Fibroblast of villous mesenchyme (primary cell): ENCODE measurements at regions not wholly inside any gene's neighbourhood (a gene's known extent, or its start where the extent isn't known, plus 50 kb on each side); places are given as distances from the start of the nearest gene placed in this dataset.

Source experiments
- DNase-seq: peaks from one replicate; pipeline ENCODE4 v3.0.0-alpha.2; 2010; ENCODE audit warnings: low read depth
- H3K4me3 ChIP-seq: 2 replicates; pipeline ENCODE4 v1.5.1; 2011; ENCODE audit warnings: low read depth, mild to moderate bottlenecking, low read length
- TF ChIP-seq, protein P1 (sequence below): IDR thresholded peaks from 2 replicates; pipeline ENCODE4 v1.5.1; 2012; ENCODE audit warnings: low read depth, mild to moderate bottlenecking, low read length; ENCODE audit not compliant: insufficient read depth

- TF ChIP-seq, protein P1, sequence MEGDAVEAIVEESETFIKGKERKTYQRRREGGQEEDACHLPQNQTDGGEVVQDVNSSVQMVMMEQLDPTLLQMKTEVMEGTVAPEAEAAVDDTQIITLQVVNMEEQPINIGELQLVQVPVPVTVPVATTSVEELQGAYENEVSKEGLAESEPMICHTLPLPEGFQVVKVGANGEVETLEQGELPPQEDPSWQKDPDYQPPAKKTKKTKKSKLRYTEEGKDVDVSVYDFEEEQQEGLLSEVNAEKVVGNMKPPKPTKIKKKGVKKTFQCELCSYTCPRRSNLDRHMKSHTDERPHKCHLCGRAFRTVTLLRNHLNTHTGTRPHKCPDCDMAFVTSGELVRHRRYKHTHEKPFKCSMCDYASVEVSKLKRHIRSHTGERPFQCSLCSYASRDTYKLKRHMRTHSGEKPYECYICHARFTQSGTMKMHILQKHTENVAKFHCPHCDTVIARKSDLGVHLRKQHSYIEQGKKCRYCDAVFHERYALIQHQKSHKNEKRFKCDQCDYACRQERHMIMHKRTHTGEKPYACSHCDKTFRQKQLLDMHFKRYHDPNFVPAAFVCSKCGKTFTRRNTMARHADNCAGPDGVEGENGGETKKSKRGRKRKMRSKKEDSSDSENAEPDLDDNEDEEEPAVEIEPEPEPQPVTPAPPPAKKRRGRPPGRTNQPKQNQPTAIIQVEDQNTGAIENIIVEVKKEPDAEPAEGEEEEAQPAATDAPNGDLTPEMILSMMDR: no peak
- DNase-seq: no peak
- no peak overlapping the region for H3K4me3 ChIP-seq
Measured at GRCh38 chr9:129403779-129404620, 216.9 kb downstream of the C9orf50 start.

DNA sequence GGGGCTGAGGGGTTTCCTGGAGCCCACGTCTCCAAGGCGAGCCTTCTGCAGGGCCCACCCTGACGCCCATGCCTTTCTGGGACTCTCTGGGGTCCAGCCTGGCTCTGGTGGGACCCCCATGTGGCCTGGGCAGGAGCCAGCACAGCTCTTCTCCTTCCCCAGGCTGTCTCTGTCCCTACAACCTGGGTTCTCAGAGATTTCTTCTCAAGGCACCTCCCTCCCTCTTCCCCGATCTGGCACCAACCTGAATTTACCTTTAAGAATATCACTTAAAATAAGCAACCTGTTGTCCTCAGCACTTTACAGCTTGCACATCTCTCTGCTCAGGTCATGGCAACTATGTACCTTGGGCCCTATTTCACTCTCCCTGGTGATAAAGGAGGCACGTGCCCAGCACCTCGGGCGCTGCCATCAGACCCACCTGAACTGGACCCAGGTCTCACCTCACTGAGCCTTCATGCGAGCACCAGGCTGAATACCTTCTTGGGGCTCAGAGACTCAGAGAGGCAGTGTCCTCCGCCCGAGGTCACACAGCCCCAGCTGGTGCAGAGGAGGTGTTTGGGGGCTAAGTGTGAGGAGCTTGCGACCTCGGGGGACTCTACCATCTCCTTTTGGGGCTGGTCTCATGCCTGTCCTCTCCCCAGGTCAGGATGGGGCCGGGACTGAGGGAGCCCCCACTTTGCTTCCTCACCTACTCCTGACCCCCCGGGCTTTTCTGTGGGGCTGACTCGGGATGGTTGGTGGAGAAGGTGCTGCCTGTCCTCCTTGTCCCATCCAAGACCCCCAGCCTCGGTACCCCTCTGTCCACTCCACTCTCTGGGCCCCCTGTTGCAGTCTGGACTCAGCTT, 217.7 kb downstream of the C9orf50 start:
- TF ChIP-seq, protein P1: no peak
- DNase-seq: no peak
- H3K4me3 ChIP-seq: no peak overlapping the region

GRCh38 chr9:129402371-129402739, 218.5 kb downstream of the C9orf50 start:
- TF ChIP-seq, protein P1: no peak
- DNase-seq: peak; percentile 18
- H3K4me3 ChIP-seq: no peak overlapping the region

DNA sequence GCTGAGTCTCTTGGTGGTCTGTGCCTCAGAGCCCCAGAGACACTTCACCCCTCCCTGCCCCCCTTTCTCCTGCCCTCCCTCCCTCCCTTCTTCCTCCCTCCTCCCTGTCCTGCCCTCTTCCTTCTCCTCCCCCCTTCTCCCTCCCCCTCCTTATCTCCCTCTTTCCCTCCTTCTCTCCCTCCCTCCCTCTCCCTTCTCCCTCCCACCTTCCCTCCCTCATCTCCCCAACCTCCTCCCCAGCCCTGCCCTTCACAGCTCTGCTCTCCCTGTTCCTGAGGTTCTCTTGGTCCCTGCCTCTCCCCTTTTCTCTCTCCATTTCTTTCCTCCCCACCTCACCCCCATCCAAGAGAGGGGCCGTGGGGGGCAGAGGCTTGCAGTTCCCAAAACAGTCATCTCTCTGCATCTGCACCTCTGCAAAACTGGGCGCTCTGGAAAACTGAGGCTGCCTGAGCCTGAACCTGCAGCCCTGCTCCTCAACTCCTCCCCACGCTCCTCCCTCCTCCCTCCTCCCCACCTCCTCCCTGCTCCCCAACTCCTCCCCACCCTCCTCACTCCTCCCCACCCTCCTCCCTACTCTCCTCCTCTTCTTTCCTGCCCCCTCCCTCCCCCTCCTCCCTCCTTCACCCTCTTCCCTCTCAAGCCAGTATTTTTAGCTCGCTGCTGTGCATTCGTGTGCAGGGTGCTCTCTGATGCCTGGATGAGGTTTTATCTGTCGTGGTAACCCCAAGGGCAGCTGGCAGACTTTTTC, 219.1 kb downstream of the C9orf50 start:
- TF ChIP-seq, protein P1: no peak
- DNase-seq: peak; percentile 13
- H3K4me3 ChIP-seq: no peak overlapping the region

DNA sequence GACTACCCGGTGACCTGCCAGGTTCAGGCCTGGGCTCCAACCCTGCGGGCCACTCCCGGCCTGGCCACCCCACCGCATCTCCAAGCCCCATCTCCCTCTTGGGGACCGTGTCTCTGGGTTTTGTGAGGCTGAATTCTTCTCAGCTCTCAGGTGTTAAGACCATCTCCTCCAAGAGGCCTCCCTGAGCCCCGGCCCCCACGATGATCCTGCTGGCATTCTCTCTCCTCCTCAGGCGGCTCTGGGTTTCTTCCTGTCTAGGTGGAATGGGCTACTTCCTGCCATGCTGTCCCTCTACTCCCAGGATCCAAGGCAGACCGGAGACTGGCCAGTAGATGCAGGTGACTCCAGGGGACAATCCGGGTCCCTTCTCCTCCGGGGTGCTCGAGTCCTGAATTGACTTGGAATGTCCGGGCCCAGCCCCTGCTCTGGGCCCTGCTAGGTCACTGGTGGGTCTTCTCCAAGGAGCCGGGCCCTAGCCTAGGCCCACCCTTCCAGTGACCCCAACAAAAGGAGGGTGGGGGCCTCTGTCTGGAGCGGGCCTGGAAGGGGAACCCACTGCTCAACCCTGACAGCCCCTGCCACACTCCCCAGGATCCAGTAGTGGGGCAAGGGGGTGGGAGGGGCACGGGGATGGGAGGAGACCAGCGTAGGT, 219.8 kb downstream of the C9orf50 start:
- DNase-seq: no peak
- TF ChIP-seq, protein P1: no peak
- H3K4me3 ChIP-seq: no peak overlapping the region
